Fibroblast of gingiva (primary cell): ENCODE measurements at regions not wholly inside any gene's neighbourhood (a gene's known extent, or its start where the extent isn't known, plus 50 kb on each side); places are given as distances from the start of the nearest gene placed in this dataset.

Experiments used
- DNase-seq: peaks from one replicate; pipeline ENCODE4 v3.0.0-alpha.2; 2011; ENCODE audit warnings: low read depth

DNA sequence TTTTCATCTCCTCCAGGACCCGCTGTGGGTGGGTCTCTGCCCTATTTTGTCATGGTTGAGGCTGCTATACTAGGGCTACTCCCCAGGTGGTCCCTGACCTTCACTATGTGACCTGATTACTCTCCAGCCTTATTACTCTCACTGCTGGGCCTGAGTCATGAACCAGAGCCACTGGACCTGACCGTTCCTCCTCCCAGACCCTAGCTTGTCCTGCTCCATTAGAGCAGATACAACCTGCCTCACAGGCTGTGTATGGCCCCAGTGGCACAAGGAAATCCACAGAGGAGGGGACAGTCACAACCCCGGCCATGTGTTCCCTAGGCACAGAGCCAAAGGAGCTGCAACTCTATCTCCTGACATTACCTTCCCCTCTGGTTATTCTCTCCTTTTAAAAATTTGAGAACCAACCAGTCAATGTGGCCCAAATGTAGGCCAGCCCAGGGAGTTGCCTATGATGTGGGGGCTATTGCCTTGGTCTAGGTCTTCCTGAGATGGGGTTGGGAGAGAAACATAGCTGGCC is 96.0 kb upstream of the FSTL4 start:
- no peak for DNase-seq

GRCh38 chr5:133707629-133708028 is 95.3 kb upstream of the FSTL4 start:
- DNase-seq = no peak

DNA sequence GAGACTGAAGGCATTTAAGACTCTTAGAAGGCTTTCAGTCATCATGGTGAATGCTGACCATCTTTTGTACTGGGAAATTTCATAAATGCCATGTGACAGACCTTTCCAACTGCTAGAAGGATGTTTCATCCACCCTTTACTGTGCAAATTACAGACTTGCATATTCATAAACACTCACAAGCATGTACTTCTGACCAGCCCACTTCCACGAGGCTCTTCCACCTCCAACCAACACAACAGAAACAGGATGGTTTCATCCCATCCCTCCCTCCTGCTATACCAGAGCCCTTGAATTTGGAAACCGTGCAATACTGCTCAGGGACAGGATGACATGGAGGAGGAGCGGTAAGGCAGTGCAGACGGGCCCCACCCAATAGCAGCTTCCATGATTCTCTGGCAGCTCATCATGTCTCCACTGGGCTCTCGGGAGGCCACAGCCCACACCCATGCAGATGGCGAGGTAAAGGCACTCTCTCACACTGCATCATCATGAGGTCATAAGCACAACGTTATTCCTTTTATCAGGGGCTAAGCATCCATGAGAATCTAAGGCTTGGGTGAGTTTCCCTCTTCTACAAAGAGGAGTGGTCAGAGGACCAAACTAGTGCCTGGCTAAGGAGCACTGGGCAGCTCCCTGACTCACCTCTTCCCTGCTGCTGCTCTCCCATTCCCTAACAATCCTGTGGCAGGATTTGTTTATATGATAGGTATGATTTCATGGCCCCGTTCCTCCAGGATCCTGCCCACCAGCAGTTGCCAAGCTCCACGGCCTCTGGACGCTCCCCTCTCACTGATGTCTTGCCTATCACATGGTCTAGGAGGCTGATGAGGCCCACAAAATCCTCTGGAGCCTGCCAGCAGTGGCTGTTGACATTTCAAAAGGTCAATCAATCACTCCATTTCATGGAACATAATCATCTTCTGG is 94.4 kb upstream of the FSTL4 start:
- no peak for DNase-seq

DNA sequence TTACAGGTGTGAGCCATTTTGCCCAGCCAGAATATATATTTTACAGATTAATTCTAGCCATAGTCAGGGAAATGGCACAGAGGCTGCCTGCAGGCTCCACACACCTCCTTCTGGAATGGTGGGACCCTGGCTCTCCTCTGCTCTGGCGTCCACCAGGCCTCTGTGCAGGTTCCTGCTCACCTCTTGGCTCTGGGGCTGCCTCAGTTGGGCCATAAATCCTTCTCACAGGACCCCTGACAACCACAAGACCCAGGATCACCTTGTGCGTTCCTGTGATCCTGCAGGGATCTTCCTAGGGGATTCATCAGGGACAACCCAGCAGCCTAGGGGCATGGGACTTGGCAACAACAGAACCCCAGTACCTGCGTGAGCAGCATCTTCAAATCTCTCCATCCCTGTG is 93.0 kb upstream of the FSTL4 start:
- no peak for DNase-seq

DNA sequence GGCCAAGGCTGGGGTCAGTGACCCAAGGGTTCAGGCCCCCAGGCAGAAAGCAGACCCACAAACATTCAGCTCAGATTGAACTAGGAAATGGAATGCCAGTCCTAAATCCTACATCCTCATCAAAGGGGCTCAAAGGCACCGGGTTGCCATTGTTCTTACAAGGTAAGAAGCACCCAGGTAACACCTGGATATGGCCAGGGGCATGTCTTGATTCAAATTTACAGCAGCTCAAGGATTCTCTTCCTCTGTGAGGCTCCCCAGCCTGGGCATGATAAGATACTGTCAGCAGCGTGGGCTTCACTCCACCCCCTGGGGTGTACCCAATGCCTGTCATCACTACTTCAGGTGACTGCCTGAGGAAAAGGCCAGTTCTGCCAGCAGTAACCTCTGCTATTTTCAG is 92.1 kb upstream of the FSTL4 start:
- no peak for DNase-seq

GRCh38 chr5:133703935-133704334 is 91.6 kb upstream of the FSTL4 start:
- DNase-seq = no peak

- DNase-seq = no peak
Measured at GRCh38 chr5:133702791-133703770, 90.7 kb upstream of the FSTL4 start.

DNA sequence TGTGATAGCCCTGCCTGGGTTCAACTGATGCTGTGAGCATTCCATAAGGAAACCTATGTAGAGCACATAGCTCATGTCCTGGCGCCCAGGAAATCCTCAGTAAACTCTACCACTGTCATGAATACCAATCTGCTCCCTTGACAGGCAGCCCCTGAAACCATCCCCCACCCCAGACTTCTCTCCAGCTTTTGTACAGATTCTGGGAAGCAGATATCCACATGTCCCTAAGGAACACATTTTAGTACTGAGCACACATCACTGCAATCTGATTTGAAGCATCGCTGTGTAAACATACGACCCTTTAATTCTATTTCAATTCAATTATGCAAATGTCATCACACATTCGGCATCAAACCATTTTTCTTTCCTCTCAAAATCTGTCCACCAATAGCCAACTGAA is 89.5 kb upstream of the FSTL4 start:
- DNase-seq = no peak

- DNase-seq = no peak
Measured at GRCh38 chr5:133700251-133700650, 87.9 kb upstream of the FSTL4 start.

- DNase-seq = no peak
Measured at GRCh38 chr5:133698646-133699526, 86.5 kb upstream of the FSTL4 start.

- DNase-seq = no peak
Measured at GRCh38 chr5:133698259-133698554, 85.9 kb upstream of the FSTL4 start.

- DNase-seq = no peak
Measured at GRCh38 chr5:133697536-133698258, 85.4 kb upstream of the FSTL4 start.

- no peak for DNase-seq
Measured at GRCh38 chr5:133696782-133697507, 84.6 kb upstream of the FSTL4 start.

DNA sequence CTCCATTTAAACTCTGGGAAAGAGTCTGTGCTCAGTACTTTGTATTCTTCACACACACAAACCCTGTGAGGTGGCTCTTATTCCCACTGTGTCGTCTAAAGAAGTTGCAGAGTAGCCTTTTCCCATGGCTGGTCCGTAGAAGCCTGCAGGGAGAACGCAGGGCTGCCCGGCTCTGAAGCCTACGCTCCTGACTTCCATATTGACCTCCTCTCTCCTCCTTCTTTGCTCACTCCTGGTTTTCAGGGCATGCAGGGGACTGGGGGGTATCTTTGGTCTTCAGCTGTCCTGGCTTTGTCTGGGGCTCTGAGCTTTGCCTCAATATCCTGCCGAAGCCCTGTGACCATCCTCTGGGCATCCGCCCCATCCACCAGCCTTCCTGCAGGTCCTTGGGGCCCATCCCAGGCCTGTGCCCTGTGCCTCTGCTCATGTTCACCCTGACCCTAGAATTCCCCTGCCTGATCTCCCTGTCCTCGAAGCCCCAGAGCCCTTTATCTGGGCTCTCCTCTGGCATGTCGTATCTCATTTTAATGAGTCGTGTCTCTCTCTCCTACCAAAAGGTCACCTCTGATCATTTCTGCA is 83.8 kb upstream of the FSTL4 start:
- no peak for DNase-seq

GRCh38 chr5:133694181-133694831 is 82.0 kb upstream of the FSTL4 start:
- DNase-seq = no peak

DNA sequence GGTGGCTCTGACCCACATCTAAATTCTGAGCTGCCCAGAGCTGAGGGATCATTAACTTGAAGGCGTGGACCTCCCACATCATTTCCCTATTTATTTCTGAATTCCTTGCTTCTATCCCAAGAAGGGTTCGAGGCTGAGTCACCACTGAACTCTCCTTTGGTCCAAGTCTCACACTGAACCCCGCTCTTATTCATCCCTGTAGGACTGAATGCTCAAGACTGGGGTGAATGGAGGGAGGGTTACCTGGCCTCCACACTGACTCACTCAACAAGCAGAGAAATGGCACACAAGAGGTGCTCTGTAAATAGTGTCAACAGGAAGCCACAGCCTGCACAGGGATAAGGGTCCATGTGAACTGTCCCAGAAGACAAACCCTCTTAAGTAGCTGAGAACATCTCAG is 79.1 kb upstream of the FSTL4 start:
- DNase-seq = no peak

GRCh38 chr5:133690746-133691145 is 78.4 kb upstream of the FSTL4 start:
- DNase-seq = no peak

- DNase-seq = no peak
Measured at GRCh38 chr5:133688391-133688790, 76.0 kb upstream of the FSTL4 start.

DNA sequence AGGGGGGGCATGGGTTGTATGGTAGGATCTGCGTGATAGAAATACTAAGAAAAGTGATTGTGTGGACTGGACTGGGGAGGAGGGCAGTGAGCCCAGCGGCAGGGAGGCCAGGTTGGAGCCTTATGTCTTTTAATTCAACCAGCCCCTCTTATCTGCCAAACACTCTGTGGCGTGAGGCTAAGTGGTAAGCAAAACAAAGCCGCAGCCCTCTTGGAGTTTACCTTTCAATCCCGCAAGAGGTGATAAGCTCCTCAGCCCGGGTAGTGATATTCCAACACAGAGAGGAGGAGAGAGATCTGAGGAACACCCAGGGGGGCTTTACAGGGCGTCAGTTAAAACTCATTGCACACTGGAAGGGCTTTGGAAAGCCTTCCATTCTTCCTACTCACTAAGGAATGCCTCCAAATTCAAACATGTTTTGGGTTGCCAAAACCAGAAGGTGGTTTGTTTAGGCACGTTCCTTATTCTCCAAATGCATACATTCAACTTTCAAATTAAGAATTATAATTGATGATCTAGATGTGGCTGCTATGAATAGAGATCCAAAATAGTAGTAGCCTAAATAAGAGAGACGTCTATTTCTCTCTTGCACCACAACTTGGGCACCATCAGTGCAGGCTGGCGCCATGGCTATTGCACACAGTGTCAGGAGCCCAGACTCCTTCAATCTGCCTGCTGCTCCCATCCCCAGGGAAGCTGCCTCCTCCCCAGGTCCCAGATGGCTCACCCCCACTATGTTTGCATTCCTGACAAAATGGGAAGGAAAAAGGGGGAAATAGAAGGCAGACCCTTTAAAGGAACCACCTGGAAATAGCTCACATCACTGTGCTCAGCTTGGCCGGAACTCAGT is 75.1 kb upstream of the FSTL4 start:
- no peak for DNase-seq
